ENCODE measurements at regions not wholly inside any gene's neighbourhood (a gene's known extent, or its start where the extent isn't known, plus 50 kb on each side); places are given as distances from the start of the nearest gene placed in this dataset.

DNA sequence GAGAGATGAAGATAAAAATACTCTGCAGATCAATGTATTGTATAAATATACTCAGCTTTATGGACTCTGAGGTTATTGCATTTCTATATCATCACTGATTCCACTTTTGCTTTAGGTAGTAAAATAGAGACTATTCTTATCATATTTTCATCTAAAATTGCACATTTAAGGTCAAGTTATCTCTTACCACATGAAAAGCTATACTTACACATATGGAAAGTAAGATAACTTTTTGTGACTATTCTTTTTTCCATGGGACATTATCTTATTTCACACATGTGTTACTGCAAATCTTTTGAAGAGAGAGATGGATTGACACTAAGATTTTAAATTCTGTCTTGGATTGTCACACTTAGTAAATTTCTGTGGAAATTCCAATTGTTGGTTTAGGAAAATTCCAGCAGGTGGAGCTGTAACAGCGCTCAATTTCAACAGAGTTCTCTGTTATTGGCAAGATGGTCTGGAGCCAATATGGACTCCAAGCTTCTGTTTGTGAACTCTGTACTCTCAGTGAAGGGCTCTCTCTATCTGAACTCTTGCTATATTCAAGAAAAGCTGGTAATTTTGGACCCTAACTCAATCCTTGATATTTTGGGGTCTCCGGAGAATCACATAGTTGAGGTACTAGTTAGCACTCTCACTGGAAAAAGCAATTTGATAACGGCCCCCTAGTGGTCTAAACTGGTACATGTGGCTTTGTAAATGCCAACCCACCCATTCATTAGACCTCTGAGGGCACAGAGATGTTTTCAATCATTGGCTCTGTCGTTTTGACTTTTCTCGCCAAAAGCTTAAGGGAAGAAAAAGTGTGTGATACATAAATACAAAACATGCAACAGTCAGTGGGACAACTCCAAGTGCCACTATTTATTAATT is 429.7 kb downstream of the ETS1 start:
- TF ChIP-seq, protein P1, sequence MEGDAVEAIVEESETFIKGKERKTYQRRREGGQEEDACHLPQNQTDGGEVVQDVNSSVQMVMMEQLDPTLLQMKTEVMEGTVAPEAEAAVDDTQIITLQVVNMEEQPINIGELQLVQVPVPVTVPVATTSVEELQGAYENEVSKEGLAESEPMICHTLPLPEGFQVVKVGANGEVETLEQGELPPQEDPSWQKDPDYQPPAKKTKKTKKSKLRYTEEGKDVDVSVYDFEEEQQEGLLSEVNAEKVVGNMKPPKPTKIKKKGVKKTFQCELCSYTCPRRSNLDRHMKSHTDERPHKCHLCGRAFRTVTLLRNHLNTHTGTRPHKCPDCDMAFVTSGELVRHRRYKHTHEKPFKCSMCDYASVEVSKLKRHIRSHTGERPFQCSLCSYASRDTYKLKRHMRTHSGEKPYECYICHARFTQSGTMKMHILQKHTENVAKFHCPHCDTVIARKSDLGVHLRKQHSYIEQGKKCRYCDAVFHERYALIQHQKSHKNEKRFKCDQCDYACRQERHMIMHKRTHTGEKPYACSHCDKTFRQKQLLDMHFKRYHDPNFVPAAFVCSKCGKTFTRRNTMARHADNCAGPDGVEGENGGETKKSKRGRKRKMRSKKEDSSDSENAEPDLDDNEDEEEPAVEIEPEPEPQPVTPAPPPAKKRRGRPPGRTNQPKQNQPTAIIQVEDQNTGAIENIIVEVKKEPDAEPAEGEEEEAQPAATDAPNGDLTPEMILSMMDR (IDR thresholded peaks at IDR 0.05; ENCODE audit: low read depth, low read length): peak; percentile 79
- peak overlapping the region; percentile 35 for H3K4me3 ChIP-seq (ENCODE audit: low read depth, low read length)

DNA sequence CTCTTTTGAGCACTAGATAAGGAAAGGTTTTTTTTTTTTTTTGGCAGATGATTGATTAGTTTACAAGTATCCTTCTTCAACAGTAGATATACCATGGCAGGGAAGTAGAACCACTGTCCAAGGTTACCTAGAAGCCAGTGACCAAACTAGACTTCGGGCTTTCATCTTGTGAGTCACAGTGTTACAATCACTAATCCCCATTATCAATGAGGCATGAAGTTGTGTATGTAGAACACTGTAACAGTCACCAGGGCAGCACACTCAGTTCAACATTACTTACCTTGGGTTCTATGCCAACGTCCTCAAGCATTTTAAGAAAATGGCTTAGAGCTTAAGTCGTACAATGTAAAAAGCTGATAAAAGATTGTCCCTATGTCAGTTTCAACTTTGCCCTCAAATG is 430.9 kb downstream of the ETS1 start:
- H3K4me3 ChIP-seq (ENCODE audit: low read depth, low read length): no peak overlapping the region
- TF ChIP-seq, protein P1 (IDR thresholded peaks at IDR 0.05; ENCODE audit: low read depth, low read length): no peak

DNA sequence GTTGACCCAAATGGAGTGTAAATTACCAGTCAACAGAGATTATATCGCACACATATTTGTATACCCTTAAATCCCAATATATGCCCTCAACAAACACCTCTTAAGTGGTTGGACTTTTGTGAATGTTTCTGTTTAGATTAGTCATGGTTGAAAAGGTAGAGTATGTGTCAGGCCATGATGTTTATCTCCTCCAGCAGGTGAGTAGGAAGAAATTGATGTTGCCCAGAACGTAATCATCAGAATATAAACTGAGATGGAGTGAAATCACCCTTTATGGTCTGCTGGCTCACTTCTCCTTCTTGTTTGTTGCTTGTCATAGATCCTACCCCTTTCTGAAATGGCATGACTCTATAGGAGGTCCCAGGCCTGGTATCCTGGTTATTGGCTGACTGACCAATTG is 431.8 kb downstream of the ETS1 start:
- TF ChIP-seq, protein P1 (IDR thresholded peaks at IDR 0.05; ENCODE audit: low read depth, low read length): no peak

DNA sequence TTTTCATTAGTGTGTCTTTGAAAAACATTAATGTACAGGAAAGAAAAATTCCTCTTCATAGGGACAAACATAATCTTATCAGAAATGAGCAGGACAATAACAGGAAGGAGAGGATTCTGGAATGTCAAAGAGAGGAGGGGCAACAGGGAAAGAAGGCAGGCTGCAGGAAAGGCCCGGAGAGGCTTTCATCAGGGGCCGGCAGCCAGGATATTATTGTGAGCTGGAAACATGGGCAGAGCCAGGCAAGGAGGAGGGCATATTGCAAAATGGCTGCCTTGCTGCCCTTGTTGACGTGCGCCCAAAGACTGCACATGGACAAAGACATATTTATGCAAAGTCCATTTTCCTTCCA is 433.7 kb downstream of the ETS1 start:
- TF ChIP-seq, protein P1 (IDR thresholded peaks at IDR 0.05; ENCODE audit: low read depth, low read length): no peak
- no peak overlapping the region for H3K4me3 ChIP-seq (ENCODE audit: low read depth, low read length)

More for the DNA sequence above, 431.8 kb downstream of the ETS1 start:
- no peak overlapping the region for H3K4me3 ChIP-seq (ENCODE audit: low read depth, low read length)

DNA sequence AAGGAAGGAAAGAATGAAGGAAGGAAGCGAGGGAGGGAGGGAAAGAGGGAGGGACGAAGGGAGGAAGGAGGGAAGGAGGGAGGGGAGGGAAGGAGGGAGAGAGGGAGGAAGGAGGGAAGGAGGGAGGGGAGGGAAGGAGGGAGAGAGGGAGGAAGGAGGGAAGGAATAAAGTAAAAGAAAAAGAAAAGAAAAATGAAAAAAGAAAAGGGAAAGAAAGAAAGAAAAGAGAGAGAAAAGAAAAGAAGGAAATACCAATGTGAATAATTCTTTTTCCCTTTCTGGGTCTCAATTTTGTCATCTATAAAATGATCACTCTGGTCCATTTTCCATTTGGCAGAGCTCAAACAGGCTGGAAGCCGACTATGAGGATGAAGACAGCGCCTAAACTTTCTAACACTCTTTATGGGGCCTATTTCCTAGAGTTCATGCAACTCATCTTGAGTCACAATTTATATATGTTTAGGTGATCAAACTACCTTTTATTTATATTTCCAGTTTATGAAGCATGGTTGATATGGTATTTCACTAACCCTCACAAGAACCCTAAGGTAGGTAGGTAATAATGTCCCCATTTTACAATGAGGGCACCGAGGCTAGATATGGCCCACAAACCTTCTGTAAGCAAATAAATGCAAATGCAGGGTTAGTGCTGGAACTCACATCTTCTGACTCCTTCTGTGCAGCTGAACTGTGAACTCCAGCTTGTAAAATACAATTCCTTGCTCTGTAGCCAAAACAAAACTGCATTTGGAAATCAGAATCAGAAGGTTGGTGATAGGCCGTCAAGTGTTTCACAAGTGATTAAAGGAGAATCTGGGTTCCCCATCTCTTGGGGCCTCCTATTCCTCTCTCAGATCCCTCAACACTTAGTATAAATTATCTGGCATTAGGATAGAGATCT is 434.3 kb downstream of the ETS1 start:
- no peak overlapping the region for H3K4me3 ChIP-seq (ENCODE audit: low read depth, low read length)
- TF ChIP-seq, protein P1 (IDR thresholded peaks at IDR 0.05; ENCODE audit: low read depth, low read length): no peak

DNA sequence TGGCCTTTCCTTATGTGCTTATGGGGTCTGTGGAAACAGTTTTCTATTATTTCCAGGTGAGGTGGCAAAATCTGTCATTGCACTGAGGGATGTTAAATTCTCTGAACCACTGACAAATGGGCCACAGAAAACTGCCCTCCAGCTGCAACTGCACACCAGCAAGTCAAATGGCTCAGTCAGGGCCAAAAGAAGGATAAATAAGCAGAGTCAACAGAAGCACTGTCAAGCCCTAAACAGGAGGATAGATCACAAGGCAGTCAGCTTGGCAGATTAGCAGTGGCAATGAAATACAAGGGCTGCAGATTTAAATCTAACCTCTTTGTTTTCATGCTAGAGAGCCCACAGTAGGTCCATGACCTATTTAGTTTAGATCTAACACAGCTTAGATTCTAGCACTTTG is 435.6 kb downstream of the ETS1 start:
- no peak overlapping the region for H3K4me3 ChIP-seq (ENCODE audit: low read depth, low read length)
- TF ChIP-seq, protein P1 (IDR thresholded peaks at IDR 0.05; ENCODE audit: low read depth, low read length): no peak

DNA sequence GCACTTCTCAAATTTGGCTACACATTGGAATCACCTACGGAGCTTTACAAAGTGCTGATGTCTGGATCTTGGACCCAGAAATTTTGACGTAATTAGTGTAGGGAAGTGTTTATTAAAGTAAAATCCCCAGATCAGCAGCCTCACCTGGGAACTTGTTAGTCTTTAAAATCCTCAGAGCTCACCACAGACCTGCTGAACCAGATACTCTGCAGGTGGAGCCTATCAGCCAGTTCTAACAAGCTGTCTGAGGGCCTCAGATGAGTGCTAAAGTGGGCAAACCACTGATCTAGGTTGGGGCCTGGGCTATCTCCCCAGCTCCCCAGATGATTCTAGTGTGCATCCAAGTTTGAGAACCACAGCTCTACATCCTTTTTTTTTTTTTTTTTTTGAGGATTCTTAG is 436.0 kb downstream of the ETS1 start:
- TF ChIP-seq, protein P1 (IDR thresholded peaks at IDR 0.05; ENCODE audit: low read depth, low read length): no peak
- no peak overlapping the region for H3K4me3 ChIP-seq (ENCODE audit: low read depth, low read length)

Measured in WI38 (cell line).